Lower leg skin (tissue), 3 donors: ENCODE measurements at regions not wholly inside any gene's neighbourhood (a gene's known extent, or its start where the extent isn't known, plus 50 kb on each side); places are given as distances from the start of the nearest gene placed in this dataset.

Experiments used
- POLR2A ChIP-seq, 2 donors: fragments of 450-650 bp; IDR thresholded peaks; one replicate each; pipeline ENCODE4 v1.6.1; 2016 to 2017; ENCODE audit warnings: antibody characterized with exemption in 2 of 2, mild to moderate bottlenecking in 1 of 2, moderate library complexity in 1 of 2
- TF ChIP-seq, protein P1 (sequence below), 3 donors: fragments of 450-650 bp; IDR thresholded peaks; one replicate each; pipeline ENCODE4 v1.5.1; 2016; ENCODE audit warnings: antibody characterized with exemption in 3 of 3, mild to moderate bottlenecking in 3 of 3, moderate library complexity in 2 of 3

DNA sequence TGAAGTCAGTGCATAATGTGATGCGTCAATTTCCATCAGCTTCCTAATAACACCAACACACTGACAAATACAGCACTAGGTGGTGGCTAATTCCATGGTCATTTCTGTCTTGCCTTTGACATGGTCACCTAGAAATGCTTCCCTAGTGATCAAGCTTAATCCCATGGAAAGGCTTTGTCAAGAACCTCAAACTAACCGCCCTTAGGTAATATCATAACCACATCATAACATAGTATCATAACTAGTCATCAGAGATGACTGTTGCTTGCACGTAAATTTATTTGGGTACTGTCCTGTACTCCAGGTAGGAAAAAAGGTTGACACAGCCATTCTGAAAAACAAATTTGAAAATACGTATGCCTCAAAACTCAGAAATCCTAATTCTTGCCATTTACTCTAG lies 471.8 kb downstream of the IRS1 start:
- no peak for TF ChIP-seq POLR2A (IDR thresholded peaks at IDR 0.05)
- TF ChIP-seq, protein P1, sequence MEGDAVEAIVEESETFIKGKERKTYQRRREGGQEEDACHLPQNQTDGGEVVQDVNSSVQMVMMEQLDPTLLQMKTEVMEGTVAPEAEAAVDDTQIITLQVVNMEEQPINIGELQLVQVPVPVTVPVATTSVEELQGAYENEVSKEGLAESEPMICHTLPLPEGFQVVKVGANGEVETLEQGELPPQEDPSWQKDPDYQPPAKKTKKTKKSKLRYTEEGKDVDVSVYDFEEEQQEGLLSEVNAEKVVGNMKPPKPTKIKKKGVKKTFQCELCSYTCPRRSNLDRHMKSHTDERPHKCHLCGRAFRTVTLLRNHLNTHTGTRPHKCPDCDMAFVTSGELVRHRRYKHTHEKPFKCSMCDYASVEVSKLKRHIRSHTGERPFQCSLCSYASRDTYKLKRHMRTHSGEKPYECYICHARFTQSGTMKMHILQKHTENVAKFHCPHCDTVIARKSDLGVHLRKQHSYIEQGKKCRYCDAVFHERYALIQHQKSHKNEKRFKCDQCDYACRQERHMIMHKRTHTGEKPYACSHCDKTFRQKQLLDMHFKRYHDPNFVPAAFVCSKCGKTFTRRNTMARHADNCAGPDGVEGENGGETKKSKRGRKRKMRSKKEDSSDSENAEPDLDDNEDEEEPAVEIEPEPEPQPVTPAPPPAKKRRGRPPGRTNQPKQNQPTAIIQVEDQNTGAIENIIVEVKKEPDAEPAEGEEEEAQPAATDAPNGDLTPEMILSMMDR (IDR thresholded peaks at IDR 0.05) = no peak
